Rectal smooth muscle tissue (tissue), 1 donor: ENCODE measurements at regions not wholly inside any gene's neighbourhood (a gene's known extent, or its start where the extent isn't known, plus 50 kb on each side); places are given as distances from the start of the nearest gene placed in this dataset.
A peak's percentile ranks its signal among the peaks of the same experiment; 100 is the strongest.

Source experiments
- H3K27ac ChIP-seq: one replicate; pipeline ENCODE4 v1.7.0; 2013; ENCODE audit warnings: low read depth, low read length, inconsistent platforms
- H3K27me3 ChIP-seq: one replicate; pipeline ENCODE4 v1.7.0; 2013; ENCODE audit warnings: low read length; ENCODE audit not compliant: control insufficient read depth, insufficient read depth
- H3K36me3 ChIP-seq: one replicate; pipeline ENCODE4 v1.7.0; 2013; ENCODE audit warnings: low read length; ENCODE audit not compliant: control insufficient read depth, insufficient read depth
- H3K4me1 ChIP-seq: one replicate; pipeline ENCODE4 v1.7.0; 2013; ENCODE audit warnings: low read length; ENCODE audit not compliant: control insufficient read depth, insufficient read depth
- H3K4me3 ChIP-seq: one replicate; pipeline ENCODE4 v1.7.0; 2013; ENCODE audit warnings: low read length
- H3K9ac ChIP-seq: one replicate; pipeline ENCODE4 v1.7.0; 2013; ENCODE audit warnings: low read length

GRCh38 chr16:51867386-51868065 lies 679.4 kb downstream of the TOX3 start:
- no peak overlapping the region for H3K27ac ChIP-seq
- H3K4me1 ChIP-seq = no peaks in the 10 kb centered on the region
- H3K36me3 ChIP-seq = no peaks in the 10 kb centered on the region
- H3K27me3 ChIP-seq = no peaks in the 10 kb centered on the region
- H3K9ac ChIP-seq = no peak overlapping the region
- no peak overlapping the region for H3K4me3 ChIP-seq

- no peak overlapping the region for H3K9ac ChIP-seq
- H3K27me3 ChIP-seq = no peaks in the 10 kb centered on the region
- H3K4me3 ChIP-seq = no peak overlapping the region
- no peak overlapping the region for H3K27ac ChIP-seq
- no peaks in the 10 kb centered on the region for H3K4me1 ChIP-seq
- H3K36me3 ChIP-seq = no peaks in the 10 kb centered on the region
Observed at GRCh38 chr16:51864575-51864974, 682.4 kb downstream of the TOX3 start.

GRCh38 chr16:51854401-51854951 lies 692.5 kb downstream of the TOX3 start:
- H3K9ac ChIP-seq = no peak overlapping the region
- H3K4me1 ChIP-seq = no peaks in the 10 kb centered on the region
- H3K4me3 ChIP-seq = no peak overlapping the region
- no peak overlapping the region for H3K27ac ChIP-seq
- no peaks in the 10 kb centered on the region for H3K27me3 ChIP-seq
- H3K36me3 ChIP-seq = no peaks in the 10 kb centered on the region

GRCh38 chr16:51853586-51853985 lies 693.4 kb downstream of the TOX3 start:
- Histone ChIP-seq H3K27ac (no peak overlapping the region), H3K27me3 (no peaks in the 10 kb centered on the region), H3K4me1 (no peaks in the 10 kb centered on the region), H3K9ac (no peak overlapping the region), H3K36me3 (no peaks in the 10 kb centered on the region), H3K4me3 (no peak overlapping the region)

- Histone ChIP-seq H3K27ac (no peak overlapping the region), H3K4me1 (no peaks in the 10 kb centered on the region), H3K4me3 (no peak overlapping the region), H3K36me3 (no peaks in the 10 kb centered on the region), H3K9ac (no peak overlapping the region), H3K27me3 (no peaks in the 10 kb centered on the region)
Observed at GRCh38 chr16:51852892-51853291, 694.1 kb downstream of the TOX3 start.

- Histone ChIP-seq H3K4me1 (no peaks in the 10 kb centered on the region), H3K9ac (no peak overlapping the region), H3K36me3 (no peaks in the 10 kb centered on the region), H3K27me3 (no peaks in the 10 kb centered on the region), H3K27ac (no peak overlapping the region), H3K4me3 (no peak overlapping the region)
Observed at GRCh38 chr16:51851111-51851510, 695.8 kb downstream of the TOX3 start.

- H3K4me3 ChIP-seq = no peak overlapping the region
- no peaks in the 10 kb centered on the region for H3K36me3 ChIP-seq
- no peak overlapping the region for H3K27ac ChIP-seq
- H3K27me3 ChIP-seq = no peaks in the 10 kb centered on the region
- no peak overlapping the region for H3K9ac ChIP-seq
- no peaks in the 10 kb centered on the region for H3K4me1 ChIP-seq
Observed at GRCh38 chr16:51849715-51850114, 697.2 kb downstream of the TOX3 start.

GRCh38 chr16:51845586-51846305 lies 694.7 kb upstream of the SALL1 start:
- Histone ChIP-seq H3K27me3 (no peaks in the 10 kb centered on the region), H3K9ac (no peak overlapping the region), H3K27ac (no peak overlapping the region), H3K4me3 (no peak overlapping the region), H3K36me3 (no peaks in the 10 kb centered on the region), H3K4me1 (no peaks in the 10 kb centered on the region)

- no peaks in the 10 kb centered on the region for H3K27me3 ChIP-seq
- no peak overlapping the region for H3K4me3 ChIP-seq
- no peak overlapping the region for H3K9ac ChIP-seq
- no peaks in the 10 kb centered on the region for H3K4me1 ChIP-seq
- no peak overlapping the region for H3K27ac ChIP-seq
- no peaks in the 10 kb centered on the region for H3K36me3 ChIP-seq
Observed at GRCh38 chr16:51839727-51840462, 688.8 kb upstream of the SALL1 start.

- Histone ChIP-seq H3K36me3 (no peaks in the 10 kb centered on the region), H3K4me3 (no peak overlapping the region), H3K27me3 (no peaks in the 10 kb centered on the region), H3K27ac (peak overlapping the region; percentile 41), H3K9ac (no peak overlapping the region), H3K4me1 (peaks cover 3% of the 10 kb centered on the region)
Observed at GRCh38 chr16:51834794-51835193, 683.7 kb upstream of the SALL1 start.

GRCh38 chr16:51834133-51834532 lies 683.1 kb upstream of the SALL1 start:
- Histone ChIP-seq H3K27me3 (no peaks in the 10 kb centered on the region), H3K27ac (peak overlapping the region; percentile 41), H3K9ac (no peak overlapping the region), H3K4me3 (peak overlapping the region; percentile 11), H3K4me1 (peaks cover 3% of the 10 kb centered on the region), H3K36me3 (no peaks in the 10 kb centered on the region)

GRCh38 chr16:51831595-51832367 lies 680.7 kb upstream of the SALL1 start:
- Histone ChIP-seq H3K27me3 (no peaks in the 10 kb centered on the region), H3K36me3 (no peaks in the 10 kb centered on the region), H3K9ac (no peak overlapping the region), H3K4me3 (no peak overlapping the region), H3K4me1 (peaks cover 3% of the 10 kb centered on the region), H3K27ac (no peak overlapping the region)
